Endothelial cell of umbilical vein (primary cell): ENCODE measurements at regions not wholly inside any gene's neighbourhood (a gene's known extent, or its start where the extent isn't known, plus 50 kb on each side); places are given as distances from the start of the nearest gene placed in this dataset.

Experiments used
- BruUV-seq: library from RNA; stranded (reverse); fragments of 400-500 nt; replicated peaks from 2 replicates; lab custom pipeline; 2021; lab: Mats Ljungman, UMichigan
- CTCF ChIA-PET: fragments of 300-600, 350-600 bp; sonication (Branson Sonifier 250); formaldehyde crosslinking; loops from one replicate; lab custom pipeline; 2021; ENCODE audit warnings: antibody characterized with exemption, inconsistent platforms; lab: Charles Lee
- POLR2A ChIA-PET: fragments of 300-600, 350-600 bp; sonication (Branson Sonifier 250); formaldehyde crosslinking; loops from one replicate; lab custom pipeline; 2021; ENCODE audit warnings: antibody characterized with exemption, inconsistent platforms; lab: Charles Lee
- DNase-seq: peaks from one replicate; pipeline ENCODE4 v3.0.0-alpha.2; 2011; ENCODE audit warnings: low read depth, low spot score
- FAIRE-seq: peaks from 2 replicates; lab custom pipeline; 2011; peaks lifted over from hg19 to GRCh38; lab: Jason Lieb, UNC
- H2AFZ ChIP-seq: 2 replicates; pipeline ENCODE4 v1.6.0; 2012; ENCODE audit warnings: low read depth, low read length, control low read depth, inconsistent platforms
- H3K27ac ChIP-seq: 2 replicates; pipeline ENCODE4 v1.5.1; 2011; ENCODE audit warnings: low read depth, mild to moderate bottlenecking, control low read depth, low read length, moderate library complexity; ENCODE audit not compliant: insufficient read depth
- H3K27me3 ChIP-seq, 2 experiments: 2 replicates each; pipeline versions ENCODE4 v1.6.0 to v1.6.1; 2011; ENCODE audit warnings: low read length in 2 of 2, mixed read lengths in 1 of 2; ENCODE audit not compliant: control insufficient read depth in 2 of 2, insufficient read depth in 2 of 2
- H3K36me3 ChIP-seq, 2 experiments: 2 replicates in 1 of 2; 3 replicates in 1 of 2; pipeline ENCODE4 v1.5.1; 2011; ENCODE audit warnings: low read length in 2 of 2, mild to moderate bottlenecking in 1 of 2, moderate library complexity in 1 of 2; ENCODE audit not compliant: control insufficient read depth in 2 of 2, insufficient read depth in 2 of 2; ENCODE audit errors: extremely low read depth in 1 of 2
- H3K4me1 ChIP-seq: 3 replicates; pipeline ENCODE4 v1.5.1; 2011; ENCODE audit warnings: mild to moderate bottlenecking, low read length; ENCODE audit not compliant: control insufficient read depth, insufficient read depth; ENCODE audit errors: extremely low read depth
- H3K4me2 ChIP-seq: 2 replicates; pipeline ENCODE4 v1.6.1; 2011; ENCODE audit warnings: low read length, control low read depth, mixed read lengths; ENCODE audit not compliant: insufficient read depth
- H3K4me3 ChIP-seq, 3 experiments: fragments of 200-600 bp in 1 of 3; sonication (generic), shearing (Covaris generic) in 1 of 3; replicated peaks in 1 of 3; 2 replicates each; pipeline ENCODE4 v1.5.1; 2011 to 2016; ENCODE audit warnings: control low read depth in 3 of 3, low read length in 3 of 3, mild to moderate bottlenecking in 2 of 3, inconsistent platforms in 1 of 3, low read depth in 1 of 3, moderate library complexity in 1 of 3; ENCODE audit not compliant: insufficient read depth in 1 of 3
- H3K79me2 ChIP-seq: 2 replicates; pipeline ENCODE4 v1.6.0; 2012; ENCODE audit warnings: low read length, inconsistent platforms; ENCODE audit not compliant: control insufficient read depth, insufficient read depth
- H3K9ac ChIP-seq: replicated peaks from 2 replicates; pipeline ENCODE3; 2011; ENCODE audit warnings: low read length, control low read depth; ENCODE audit not compliant: insufficient read depth; ENCODE audit errors: extremely low read depth
- H3K9me1 ChIP-seq: replicated peaks from 3 replicates; pipeline ENCODE4 v1.6.0; 2011; ENCODE audit warnings: mild to moderate bottlenecking, low read length; ENCODE audit not compliant: control insufficient read depth, insufficient read depth; ENCODE audit errors: extremely low read depth
- H3K9me3 ChIP-seq: replicated peaks from 2 replicates; pipeline ENCODE4 v1.5.1; 2012; ENCODE audit warnings: low read length, inconsistent platforms; ENCODE audit not compliant: control insufficient read depth, insufficient read depth
- H4K20me1 ChIP-seq: replicated peaks from 2 replicates; pipeline ENCODE3; 2011; ENCODE audit warnings: mild to moderate bottlenecking, low read length; ENCODE audit not compliant: control insufficient read depth, insufficient read depth; ENCODE audit errors: extremely low read depth
- CTCF ChIP-seq, 2 donors: IDR thresholded peaks; 1 replicate in 1 of 2; 2 replicates in 1 of 2; pipeline ENCODE4 v1.5.1; 2011; ENCODE audit warnings: low read length in 2 of 2, mild to moderate bottlenecking in 2 of 2, moderate library complexity in 2 of 2, control low read depth in 1 of 2, inconsistent platforms in 1 of 2, low read depth in 1 of 2; ENCODE audit not compliant: insufficient read depth in 1 of 2; ENCODE audit errors: extremely low read depth in 1 of 2
- EZH2 ChIP-seq: IDR thresholded peaks from 2 replicates; pipeline ENCODE4 v1.6.1; 2012; ENCODE audit warnings: borderline replicate concordance, low read depth, mild to moderate bottlenecking, moderate library complexity, low read length, inconsistent platforms; ENCODE audit not compliant: severe bottlenecking
- FOS ChIP-seq: IDR thresholded peaks from 2 replicates; pipeline ENCODE4 v1.6.1; 2011; ENCODE audit warnings: mild to moderate bottlenecking, low read length, moderate library complexity, borderline replicate concordance; ENCODE audit not compliant: insufficient read depth
- GATA2 ChIP-seq: IDR thresholded peaks from 2 replicates; pipeline ENCODE4 v1.7.0; 2011; ENCODE audit warnings: low read depth, mild to moderate bottlenecking, moderate library complexity, mixed read lengths, low read length; ENCODE audit not compliant: insufficient read length, insufficient read depth
- JUN ChIP-seq: IDR thresholded peaks from 2 replicates; pipeline ENCODE4 v1.6.1; 2011; ENCODE audit warnings: borderline replicate concordance, low read depth; ENCODE audit not compliant: insufficient read length, insufficient read depth
- MAX ChIP-seq: IDR thresholded peaks from 2 replicates; pipeline ENCODE4 v1.6.1; 2011; ENCODE audit not compliant: insufficient read depth, insufficient read length
- MYC ChIP-seq: IDR thresholded peaks from one replicate; pipeline ENCODE4 v1.6.1; 2011; ENCODE audit warnings: mild to moderate bottlenecking, low read depth, low read length
- POLR2A ChIP-seq: IDR thresholded peaks from 2 replicates; pipeline ENCODE4 v1.6.1; 2012; ENCODE audit warnings: low read depth, mild to moderate bottlenecking, control low read depth, low read length
- POLR2AphosphoS5 ChIP-seq: IDR thresholded peaks from 2 replicates; pipeline ENCODE4 v1.6.1; 2012; ENCODE audit warnings: low read depth, mild to moderate bottlenecking, control low read depth, low read length, moderate library complexity; ENCODE audit not compliant: insufficient read depth
- dilution Hi-C: fragments of 300-500 bp; cut with MboI; formaldehyde crosslinking; loops from one replicate; pipeline ENCODE4 v1.15.0; 2019; ENCODE audit warnings: low sequenced_read_pairs; ENCODE audit not compliant: extremely low pct_ligation_motif_present
- intact Hi-C: fragments of 100-400 bp; cut with micrococcal nuclease; formaldehyde crosslinking; loops from one replicate; pipeline ENCODE4 v1.10.0; 2022

- H3K9me3 ChIP-seq: peaks cover 1% of the 10 kb centered on the region
- H3K27ac ChIP-seq: no peak overlapping the region
- ChIA-PET CTCF (no interaction called here), POLR2A (no interaction called here)
- FAIRE-seq: no peak
- no peak overlapping the region for H2AFZ ChIP-seq
- dilution Hi-C loops (no loop called here), intact Hi-C loops (no loop called here)
- no peaks in the 10 kb centered on the region for H3K4me1 ChIP-seq
- no peak overlapping the region for H3K4me3 ChIP-seq
- H4K20me1 ChIP-seq: no peaks in the 10 kb centered on the region
- H3K36me3 ChIP-seq: no peaks in the 10 kb centered on the region
- no peaks in the 10 kb centered on the region for H3K9me1 ChIP-seq
- no peaks in the 10 kb centered on the region for H3K27me3 ChIP-seq
- BruUV-seq: no TSS peak
- no peaks in the 10 kb centered on the region for H3K79me2 ChIP-seq
- no peak overlapping the region for H3K4me2 ChIP-seq
- DNase-seq: no peak
- TF ChIP-seq POLR2AphosphoS5 (no peak), JUN (no peak), MYC (no peak), FOS (no peak), CTCF (IDR thresholded peaks at IDR 0.05; ENCODE audit: extremely low read depth in 1 of 2, insufficient read depth in 1 of 2, low read depth in 1 of 2, low read length in 2 of 2) (no peak), GATA2 (no peak), EZH2 (no peak), MAX (no peak), POLR2A (no peak)
- no peak overlapping the region for H3K9ac ChIP-seq
Measured at GRCh38 chr11:114891911-114892310, 213.6 kb downstream of the NXPE2 start.
